ENCODE measurements at regions not wholly inside any gene's neighbourhood (a gene's known extent, or its start where the extent isn't known, plus 50 kb on each side); places are given as distances from the start of the nearest gene placed in this dataset.

GRCh38 chrX:102841706-102842003 lies 95.4 kb upstream of the RAB40AL start:
- TF ChIP-seq EZH2phosphoT487 (IDR thresholded peaks at IDR 0.05; ENCODE audit: insufficient read depth, low read depth) = no peak
- TF ChIP-seq EZH2 (IDR thresholded peaks at IDR 0.05; ENCODE audit: insufficient read depth, poor library complexity, severe bottlenecking) = no peak

Measured in GM23248 (cell line).